M059J (cell line): ENCODE measurements at regions not wholly inside any gene's neighbourhood (a gene's known extent, or its start where the extent isn't known, plus 50 kb on each side); places are given as distances from the start of the nearest gene placed in this dataset.

Experiments used
- DNase-seq: peaks from one replicate; pipeline ENCODE4 v3.0.0-alpha.2; 2012; ENCODE audit warnings: low read depth

DNA sequence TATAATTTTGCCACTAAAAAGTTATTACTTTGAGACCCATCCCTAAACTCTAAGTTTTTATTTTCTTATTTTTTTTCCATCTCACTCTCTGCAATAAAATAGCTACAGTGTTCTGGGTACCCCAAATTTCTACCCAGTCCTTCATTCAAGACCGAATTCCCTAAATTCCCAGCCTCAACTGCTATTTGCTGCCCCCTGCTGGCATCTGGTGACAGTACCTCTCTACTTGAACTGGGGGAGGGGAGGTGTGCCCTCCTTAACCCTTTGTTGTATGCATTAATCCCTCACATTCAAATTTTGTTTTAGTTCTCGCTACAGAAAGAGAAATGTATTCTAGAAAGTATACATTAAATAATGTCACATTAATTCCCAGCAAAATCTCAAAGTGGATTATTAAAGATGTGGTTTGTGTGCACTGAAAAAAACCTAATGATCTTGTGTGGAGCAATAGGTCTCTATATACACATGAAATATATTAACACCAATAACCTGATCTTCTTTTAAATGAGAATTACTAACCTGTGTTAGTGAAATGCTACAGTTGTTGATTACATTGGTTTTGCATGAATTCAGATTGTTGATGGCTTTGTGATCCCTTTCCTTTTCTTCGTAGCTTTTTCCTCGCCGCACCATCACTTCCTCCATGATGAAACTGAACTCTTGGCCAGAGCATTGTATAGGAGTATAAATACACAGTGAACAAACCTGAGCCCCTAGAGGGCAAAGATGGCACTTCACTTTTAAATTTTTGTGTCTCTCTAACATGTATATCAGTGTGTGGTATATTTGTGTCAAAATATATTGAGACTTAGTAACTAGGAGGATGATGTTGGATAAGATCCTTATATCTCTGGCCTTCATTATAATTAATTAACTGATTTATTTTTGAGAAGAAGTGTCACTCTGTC is 590.0 kb downstream of the METTL15 start:
- DNase-seq = peak; percentile 60

DNA sequence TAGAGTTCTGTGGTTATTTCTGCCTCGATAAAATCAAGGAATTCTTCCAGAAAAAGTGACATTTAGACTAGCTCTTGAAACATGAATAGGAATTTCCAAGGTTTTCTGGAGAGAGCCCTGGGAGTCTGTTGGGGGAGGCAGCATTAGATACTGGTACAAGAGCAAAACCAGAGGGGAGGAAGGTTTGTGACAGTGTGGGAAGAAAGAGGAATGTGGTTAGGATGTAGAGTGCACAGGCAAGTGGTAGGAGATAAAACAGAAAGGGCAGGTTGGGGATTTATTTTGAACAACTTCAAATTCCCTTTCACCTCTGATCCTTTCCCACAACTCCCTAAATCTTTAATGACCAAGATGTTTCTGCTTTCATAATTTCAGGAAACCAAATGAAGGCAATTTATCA is 588.4 kb downstream of the METTL15 start:
- peak; percentile 65 for DNase-seq

DNA sequence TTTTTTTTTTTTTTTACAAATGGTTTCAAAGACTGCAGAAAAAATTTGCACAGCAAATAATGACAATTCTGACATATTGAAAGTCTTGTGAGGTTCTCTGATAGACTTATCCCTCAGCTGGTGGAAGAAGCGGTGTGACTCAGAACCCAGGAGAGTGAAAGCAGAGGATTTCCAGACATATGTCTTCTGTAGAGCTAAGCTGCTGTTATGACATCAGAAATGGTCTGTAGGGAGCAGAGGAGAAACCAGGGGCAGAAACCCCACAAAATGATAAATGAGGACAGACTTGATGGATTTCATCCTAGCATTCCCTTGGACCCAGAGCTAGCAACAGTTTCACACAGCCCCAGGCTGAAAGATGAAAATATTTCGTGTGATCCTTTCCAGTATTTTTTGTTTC is 582.6 kb downstream of the METTL15 start:
- no peak for DNase-seq

DNA sequence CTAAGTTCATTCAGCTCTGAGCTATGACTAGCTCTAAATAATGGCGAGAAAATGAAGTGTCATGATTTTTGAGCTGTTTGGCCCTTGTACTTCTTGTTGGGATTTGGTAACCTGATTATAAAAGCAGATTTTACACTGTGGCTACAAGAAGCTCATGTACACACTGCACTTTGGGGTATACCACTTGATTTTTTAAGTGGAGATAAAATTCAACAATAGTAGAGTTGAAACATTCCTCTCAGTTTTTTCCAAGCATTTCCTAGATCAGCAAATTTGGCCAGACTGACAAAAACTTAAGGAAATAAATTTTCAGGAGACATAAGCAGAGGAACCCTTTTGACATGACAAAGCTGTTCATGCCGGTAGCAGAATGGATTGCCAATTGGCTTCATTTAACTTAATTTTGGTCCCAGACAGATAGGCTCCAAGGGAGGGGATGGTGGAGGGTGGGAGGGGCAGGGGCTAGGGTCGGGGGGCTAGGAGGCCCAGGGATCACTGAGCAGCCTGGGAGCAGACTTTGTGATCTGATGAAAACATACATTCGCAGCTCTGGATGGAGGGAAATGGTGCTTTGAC is 575.9 kb downstream of the METTL15 start:
- DNase-seq = no peak

DNA sequence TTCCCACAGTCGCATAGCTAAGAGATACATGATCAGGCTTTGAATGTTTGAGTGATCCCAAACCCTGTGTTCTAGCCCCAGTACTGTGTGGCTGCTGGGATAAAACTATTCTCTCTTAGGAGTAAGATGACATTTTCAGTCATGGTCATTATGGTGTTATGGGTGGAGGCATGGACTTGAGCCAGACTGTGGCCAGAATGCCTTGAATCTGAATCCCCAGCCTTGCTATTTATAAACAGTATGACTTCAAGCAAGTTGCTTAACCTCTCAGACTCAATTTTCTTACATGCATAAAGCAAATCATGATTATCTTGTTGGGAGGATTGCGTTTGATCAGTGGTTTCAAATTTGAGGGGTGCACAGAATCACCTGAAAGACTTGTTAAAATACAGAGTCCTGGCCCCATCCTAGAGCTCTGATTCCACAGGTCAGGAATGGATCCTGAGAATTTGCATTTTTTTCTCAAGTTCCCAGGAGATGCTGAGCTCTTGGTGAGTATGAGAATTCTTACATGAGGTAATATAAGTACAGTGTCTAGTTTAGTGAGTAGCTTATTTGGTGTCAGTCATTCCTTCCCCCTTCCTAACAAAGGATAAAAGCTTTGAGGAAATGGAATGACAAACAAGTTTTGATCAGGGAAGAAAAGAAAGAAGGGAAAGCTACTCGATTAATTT is 571.7 kb downstream of the METTL15 start:
- peak; percentile 87 for DNase-seq

DNA sequence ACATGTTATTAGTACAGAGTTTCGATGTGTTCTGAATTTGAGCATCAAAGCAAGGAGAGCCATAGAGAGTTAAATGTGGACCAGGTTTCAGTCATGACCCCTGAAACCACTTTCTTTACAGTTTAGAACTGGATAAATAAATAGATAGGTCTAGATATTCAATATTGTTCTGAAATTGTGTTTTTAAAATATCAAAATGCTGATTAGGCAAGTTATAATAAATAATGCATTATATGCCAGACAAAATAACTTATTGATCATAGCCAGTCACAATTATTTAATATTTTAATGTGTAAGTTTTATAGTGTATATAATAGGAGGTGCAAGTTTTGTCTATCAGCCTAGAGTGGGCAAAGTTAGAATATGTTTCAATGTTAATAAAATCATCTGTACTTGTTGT is 569.5 kb downstream of the METTL15 start:
- no peak for DNase-seq

DNA sequence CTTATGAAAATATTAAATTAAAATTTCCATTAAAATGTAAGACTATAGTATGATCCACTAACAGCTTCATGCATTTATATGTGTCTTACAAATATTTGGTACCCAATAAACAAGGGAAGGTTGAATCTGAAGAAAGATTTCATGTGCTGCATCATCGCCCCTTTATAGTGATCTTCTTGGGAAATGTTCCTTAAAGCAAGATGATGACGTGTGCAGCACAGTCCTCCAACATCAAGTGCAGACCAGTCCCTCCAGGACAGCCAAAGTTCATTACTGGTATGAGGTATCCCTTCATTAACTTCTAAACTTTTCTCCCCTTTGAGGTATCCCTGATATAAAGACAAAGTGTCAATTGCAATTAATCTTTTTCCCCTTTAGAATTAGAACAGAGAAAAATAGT is 567.0 kb downstream of the METTL15 start:
- DNase-seq = no peak

DNA sequence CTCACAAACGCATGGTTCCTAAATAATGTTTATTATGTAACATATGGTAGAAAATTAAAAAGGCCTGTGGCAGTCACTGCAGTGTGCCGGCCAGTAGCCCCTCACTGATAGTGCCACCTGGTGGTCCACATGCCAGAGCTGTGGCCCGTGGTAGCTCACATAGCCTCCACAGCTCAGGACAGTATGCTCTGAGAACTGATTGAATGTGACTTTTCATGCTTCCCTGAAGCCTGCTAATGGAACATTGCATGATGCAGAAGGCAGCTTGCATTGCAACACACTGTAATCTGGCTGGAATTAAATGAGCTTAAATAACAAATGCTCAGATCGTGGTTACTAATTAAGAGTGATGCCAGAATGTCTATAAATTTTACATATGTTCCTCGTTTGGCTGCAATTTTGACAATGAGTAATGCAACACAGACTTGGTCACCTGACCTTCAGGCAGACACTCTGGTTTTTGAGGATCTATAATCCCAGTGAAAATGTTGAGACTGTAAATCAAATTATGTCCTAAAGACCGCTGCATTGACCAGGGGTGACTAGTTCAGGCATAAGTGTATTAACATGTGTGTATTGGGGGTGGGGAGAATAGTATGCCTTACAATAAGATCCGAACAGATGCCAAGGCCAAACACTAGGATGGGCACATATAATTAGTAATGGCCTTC is 566.4 kb downstream of the METTL15 start:
- peak; percentile 60 for DNase-seq

DNA sequence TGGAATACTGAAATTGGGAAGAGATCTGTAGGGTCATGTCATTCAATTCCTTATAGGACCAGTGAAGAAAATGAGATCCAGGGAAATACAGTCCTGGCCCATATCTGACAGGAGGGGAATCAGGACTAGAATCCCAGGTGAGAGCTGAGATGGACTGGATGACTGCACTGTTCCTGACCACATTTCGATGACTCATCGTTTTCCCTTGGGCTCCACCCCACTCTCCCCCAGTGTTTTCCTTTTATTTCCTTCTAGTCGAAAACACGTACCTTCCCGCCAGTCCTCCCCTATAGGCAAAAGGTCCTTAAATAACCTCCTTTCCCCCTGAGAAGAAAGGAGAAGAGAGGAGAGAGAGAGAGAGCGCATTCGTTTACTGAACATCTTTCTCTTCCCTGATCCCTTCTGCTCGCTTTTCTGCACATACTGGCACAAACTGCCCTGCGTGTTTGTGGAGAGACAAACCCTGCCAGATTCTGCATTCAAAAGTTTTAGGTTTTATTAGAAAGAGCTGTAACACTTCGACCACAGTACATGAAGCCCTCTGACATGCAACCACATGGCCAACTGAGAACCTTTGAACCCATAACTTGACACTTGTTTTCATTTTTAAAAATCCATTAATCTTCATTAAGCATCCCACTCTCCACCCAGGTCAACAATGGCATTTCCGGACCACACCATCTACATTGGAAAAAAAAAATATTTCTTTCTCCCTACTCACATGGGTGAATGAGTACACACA is 565.7 kb downstream of the METTL15 start:
- peak; percentile 84 for DNase-seq

DNA sequence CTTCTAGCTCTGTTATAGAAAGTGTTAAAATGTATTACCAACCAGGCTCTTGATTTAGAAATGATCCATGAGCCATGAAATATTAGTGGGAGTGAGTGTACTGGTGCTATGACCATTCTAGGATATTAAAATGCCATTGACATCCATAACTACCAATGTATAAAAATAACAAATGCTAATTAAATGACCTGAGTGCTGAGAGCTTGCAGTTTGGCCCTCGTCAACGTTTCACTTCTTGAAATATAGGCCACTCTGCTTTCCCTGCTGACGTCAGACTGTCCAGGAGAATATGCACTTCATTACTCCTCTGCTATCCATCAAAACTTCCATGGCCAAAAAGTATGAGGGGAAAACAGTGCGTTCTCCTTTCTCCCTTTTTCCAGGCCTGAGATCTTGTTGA is 563.1 kb downstream of the METTL15 start:
- DNase-seq = no peak

DNA sequence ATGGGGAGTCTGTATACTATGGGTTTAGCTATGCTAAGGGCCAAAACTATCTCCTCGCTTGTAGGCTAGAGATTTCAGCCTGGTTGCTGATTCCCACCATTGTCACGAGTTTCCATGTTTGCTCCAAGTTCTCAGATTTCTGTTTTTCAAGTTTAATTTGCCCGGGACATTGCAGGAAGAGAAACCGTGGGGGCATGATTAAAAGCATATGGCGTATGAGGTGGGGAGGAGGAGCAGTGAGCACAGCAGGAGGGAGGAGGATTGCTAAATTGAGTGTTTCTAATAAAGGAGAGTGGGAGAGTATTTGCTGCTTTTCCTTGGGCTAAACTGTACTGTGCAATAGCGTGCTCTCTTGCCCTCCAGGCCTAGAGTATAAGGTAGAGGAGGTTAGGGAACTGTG is 558.4 kb downstream of the METTL15 start:
- no peak for DNase-seq

DNA sequence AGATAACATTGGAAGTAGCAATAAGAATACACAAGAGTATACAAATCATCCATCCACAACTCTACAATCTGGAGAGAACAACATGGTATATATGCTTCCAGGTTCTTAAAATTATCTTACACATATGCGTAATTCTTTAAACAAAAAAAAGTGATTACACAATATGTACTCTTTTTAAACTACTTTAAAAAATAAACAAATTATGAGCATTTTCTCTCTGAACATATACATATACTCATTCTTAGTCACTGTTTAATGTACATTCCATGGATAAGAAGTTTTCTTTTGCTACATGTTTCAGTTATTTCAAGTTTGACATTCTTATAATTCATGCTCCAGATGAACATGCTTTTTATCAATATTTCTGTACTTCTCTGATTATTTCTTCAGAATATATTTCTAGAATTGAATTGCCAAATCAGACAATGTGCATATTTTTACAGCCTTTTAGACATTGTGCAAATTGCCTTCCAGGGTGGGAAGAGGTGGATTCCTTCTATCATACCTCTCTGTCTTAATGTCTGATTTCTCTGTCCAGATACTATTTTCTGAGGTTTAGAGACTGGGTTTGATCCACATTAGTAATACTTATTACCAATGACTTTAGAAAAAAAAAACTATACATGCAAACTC is 551.6 kb downstream of the METTL15 start:
- no peak for DNase-seq

DNA sequence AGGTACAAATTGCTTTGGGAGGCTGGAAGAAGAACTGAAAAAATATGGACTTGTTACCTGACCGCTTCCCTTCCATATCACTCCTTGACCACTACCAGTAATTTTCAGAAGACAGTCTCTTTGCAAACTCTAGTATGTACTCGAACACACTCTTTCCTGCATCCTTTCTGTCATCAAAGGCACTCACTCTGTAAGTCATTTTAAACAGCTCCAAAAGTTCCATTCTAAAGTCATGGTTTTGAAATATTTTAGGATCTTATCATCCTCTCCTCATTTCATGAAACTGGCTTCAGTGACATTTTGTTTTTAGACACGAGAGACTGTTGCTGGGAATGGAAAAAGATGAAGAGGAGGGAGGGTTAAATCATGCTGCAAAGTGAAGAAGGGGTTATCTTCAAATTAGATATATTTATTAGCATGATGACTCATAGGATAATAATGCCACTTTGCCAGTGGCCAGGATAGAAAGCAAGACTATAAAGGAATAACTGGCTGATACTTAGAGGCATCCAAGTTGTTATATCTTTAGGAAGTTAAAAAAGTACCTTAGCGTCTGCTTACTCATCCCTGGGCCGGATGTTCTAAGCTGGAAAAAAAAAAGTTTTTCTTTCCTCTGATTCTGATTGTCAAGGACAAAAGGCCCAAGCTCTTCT is 549.3 kb downstream of the METTL15 start:
- DNase-seq = peak; percentile 76

DNA sequence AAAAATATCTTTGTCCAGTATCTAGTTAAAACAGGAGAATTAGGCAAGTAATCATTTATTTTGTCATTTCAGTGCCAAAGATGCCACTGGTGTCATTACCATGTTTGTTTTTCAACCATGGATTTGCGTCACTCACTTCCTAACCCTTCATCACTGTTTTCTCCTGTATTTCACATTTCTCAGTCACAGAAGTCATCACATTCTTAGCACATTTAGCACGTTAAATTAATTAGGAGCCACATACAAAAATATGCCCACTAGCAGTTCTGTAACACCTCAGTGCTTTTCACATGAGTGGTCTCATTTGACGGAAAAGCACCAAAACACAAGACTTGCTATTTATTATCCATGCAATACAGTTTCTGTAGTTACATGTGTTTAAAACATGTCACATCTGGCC is 546.0 kb downstream of the METTL15 start:
- DNase-seq = no peak

DNA sequence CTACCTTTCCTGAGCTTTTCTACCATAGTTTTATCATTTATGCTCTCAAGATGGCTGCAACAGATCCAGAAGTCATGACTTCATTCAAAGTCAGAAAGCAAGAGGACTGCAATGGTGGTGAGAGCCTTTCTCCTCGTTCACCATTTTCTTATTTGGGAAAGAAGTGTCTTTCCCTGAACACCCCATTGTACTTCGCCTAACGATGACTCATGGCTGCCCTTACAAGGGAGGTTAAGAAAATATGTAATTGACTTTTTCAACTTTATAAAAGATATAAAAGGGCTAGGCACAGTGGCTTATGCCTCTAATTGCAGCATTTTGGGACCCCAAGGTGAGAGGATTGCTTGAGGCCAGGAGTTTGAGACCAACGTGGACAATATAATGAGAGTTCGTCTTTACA is 541.7 kb downstream of the METTL15 start:
- peak; percentile 53 for DNase-seq

DNA sequence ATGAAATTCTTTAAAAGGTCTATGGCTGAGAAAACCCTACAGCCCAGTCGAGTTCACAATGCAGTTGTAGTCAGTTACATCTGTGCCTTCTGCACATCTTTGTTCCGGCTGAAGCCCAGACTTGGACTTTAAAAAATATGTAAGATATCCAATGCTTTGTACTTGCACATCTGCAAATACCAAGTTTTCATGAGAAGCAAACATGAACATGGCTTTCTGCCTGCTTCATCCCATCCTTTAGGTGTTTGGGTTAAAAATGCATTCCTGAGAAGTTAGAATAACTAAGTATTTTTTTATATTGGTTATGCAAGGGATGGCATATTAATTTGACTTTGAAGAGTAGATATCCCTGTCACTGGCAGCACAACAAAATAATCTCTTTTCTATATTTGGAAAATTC is 528.4 kb downstream of the METTL15 start:
- DNase-seq = no peak

DNA sequence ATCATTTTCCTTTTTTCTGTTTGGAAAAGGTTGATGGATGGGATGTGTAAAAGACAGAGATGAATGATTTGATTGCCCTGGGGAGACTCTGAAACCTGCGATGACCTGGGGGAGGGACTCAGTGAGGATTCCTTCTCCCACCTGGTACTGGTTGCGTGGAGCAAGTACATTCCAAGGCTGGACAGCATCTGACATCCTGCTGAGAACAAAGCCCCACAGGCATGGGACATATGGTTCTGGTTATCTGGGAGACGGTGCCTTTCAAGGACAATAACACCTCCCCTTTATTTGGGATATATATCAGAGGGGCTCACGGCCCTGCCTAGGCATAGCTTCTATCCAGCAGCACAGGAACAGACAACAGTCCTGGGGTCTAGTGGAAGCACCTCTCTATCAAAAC is 527.8 kb downstream of the METTL15 start:
- no peak for DNase-seq

DNA sequence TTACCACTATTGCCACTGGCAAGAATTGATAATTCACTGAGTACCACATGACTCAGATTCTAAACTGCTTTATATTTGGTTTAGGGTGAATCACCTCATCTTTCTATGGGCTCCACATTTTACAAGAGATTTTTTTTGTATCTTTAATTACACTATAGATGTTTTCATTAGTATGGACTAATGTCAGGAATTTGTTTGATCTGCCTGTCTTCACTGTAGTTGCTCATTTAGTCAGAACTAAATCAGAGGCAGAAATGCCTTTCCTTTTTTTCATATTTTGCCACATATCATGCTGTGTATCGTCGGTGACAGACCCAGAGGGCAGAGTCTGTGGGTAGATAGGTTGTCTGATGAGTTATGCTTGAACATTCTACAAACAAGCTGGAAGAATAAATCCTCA is 524.1 kb downstream of the METTL15 start:
- peak; percentile 60 for DNase-seq

DNA sequence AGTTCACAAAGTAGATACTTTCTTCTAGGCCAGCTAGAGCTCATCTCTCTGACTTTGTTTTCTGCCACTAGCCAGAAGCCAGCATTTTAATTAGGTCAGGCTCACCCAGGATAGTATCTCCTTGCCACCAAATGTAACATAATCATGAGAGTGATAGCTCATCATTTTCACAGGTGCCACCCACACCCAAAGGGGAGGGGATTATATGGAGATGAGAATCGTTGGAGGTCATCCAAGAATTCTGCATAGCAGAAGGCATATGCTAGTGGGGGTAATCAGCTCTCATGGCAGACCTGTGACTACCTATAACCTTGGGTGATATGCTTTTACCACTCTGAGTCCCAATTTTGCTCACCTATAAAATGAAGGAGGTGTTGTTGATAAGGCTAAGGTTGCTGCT is 523.0 kb downstream of the METTL15 start:
- DNase-seq = no peak

DNA sequence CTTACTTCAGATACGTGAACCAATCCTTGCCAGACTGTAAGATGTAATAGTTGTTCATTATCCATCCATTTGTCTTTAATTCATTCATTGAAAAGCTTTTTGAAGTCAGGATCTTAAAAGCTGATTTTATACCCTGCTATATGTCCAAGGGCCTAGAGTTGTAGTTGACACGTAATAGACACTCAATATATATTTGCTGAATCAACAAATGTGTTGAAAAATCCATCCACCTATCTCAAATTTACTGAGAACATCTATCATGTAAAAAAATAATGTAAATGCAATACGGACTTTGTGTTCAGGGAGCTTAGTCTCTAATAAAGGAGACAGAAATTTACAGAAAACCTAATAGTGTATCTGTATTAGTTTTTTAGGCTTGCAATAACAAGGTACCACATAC is 521.0 kb downstream of the METTL15 start:
- DNase-seq = no peak

DNA sequence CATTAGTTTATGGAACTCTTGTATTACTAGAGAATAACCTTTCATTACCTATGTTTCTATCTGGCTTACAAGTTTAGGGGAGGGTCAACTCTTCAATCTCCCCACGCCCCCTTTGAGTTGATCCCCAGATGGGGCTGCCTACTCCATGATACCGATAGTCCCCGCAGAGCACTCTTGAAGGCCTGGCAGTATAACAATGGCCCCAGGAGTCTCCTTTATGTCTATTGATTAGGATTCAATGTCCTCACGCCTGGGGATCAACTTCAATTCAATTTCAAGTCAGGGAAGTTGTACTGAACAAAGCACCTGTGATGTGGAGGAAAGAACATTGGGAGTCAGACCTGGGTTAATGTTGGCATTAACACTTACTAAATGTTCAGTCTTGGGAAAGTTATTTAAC is 520.2 kb downstream of the METTL15 start:
- no peak for DNase-seq
